ENCODE measurements at regions not wholly inside any gene's neighbourhood (a gene's known extent, or its start where the extent isn't known, plus 50 kb on each side); places are given as distances from the start of the nearest gene placed in this dataset.

DNA sequence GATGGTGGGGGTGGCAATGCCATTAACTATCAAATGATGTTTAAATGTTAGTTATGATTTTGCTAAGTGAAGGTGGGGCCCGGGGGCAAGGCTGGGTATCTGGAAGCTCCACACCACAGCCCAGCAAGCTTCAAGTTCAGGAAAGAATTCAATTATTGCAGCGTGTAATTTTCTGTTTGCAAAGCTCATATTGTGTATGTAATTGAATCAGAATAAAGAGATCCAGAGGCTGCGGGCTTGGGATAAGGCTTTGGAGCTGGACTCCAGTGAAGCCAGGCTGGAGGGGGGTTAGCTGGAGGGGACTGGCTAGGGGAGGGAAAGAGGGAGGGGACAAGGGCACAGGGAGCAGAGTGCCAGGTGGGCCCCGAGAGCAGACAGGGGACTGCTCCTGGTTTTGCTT is 557.1 kb upstream of the CADM1 start:
- no peak overlapping the region for H3K27ac Mint-ChIP-seq
- peaks cover 27% of the 10 kb centered on the region for H3K27me3 Mint-ChIP-seq
- peaks cover 13% of the 10 kb centered on the region for H3K4me1 Mint-ChIP-seq (ENCODE audit: low read depth)
- no peak for DNase-seq (ENCODE audit: low spot score, unreplicated experiment)
- no peak overlapping the region for H3K4me3 Mint-ChIP-seq (ENCODE audit: low read depth)
- TF ChIP-seq, protein P1, sequence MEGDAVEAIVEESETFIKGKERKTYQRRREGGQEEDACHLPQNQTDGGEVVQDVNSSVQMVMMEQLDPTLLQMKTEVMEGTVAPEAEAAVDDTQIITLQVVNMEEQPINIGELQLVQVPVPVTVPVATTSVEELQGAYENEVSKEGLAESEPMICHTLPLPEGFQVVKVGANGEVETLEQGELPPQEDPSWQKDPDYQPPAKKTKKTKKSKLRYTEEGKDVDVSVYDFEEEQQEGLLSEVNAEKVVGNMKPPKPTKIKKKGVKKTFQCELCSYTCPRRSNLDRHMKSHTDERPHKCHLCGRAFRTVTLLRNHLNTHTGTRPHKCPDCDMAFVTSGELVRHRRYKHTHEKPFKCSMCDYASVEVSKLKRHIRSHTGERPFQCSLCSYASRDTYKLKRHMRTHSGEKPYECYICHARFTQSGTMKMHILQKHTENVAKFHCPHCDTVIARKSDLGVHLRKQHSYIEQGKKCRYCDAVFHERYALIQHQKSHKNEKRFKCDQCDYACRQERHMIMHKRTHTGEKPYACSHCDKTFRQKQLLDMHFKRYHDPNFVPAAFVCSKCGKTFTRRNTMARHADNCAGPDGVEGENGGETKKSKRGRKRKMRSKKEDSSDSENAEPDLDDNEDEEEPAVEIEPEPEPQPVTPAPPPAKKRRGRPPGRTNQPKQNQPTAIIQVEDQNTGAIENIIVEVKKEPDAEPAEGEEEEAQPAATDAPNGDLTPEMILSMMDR (IDR thresholded peaks at IDR 0.05; ENCODE audit: unreplicated experiment) = no peak
- no peaks in the 10 kb centered on the region for H3K9me3 Mint-ChIP-seq (ENCODE audit: low read depth)
- H3K36me3 Mint-ChIP-seq (ENCODE audit: insufficient read depth) = no peaks in the 10 kb centered on the region

DNA sequence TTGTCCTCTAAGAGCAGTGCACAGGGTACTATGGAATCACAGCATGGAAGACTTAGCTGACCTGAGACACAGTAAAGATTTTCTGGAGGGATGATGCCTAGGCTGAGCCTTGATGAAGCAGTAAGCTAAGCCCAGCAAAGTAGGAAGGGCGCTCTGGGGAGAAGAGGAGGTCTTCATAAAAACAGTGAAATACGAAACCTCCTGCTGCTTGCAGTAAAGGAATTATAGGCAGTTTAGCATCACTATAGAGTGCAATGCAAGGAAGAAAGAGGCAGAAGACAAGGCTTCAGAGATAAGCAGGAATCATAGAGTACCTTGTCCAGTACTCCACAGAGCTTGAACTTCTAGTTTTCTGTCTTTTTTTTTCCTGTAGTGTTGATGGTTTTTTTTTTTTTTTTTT is 555.7 kb upstream of the CADM1 start:
- DNase-seq (ENCODE audit: low spot score, unreplicated experiment) = no peak

DNA sequence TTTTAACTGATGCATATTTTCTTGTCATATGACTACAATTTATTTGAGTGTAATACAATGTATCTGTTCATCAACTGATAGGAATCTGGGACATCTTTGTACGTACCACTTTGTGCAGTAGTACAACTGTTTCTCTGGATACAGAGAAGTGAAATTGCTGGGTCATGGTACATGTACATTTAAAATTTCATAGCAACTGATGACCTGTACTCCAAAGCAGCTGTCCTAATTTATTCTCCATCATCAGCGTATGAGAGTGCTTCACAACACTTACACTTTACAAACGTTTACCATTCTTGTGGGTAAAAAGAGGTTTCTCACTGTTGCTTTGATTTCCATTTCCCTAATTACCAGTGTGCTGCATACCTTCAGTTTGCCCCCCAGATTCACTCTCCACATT is 552.8 kb upstream of the CADM1 start:
- TF ChIP-seq, protein P1 (IDR thresholded peaks at IDR 0.05; ENCODE audit: unreplicated experiment) = no peak
- H3K4me1 Mint-ChIP-seq (ENCODE audit: low read depth) = peaks cover 7% of the 10 kb centered on the region
- no peak for DNase-seq (ENCODE audit: low spot score, unreplicated experiment)
- no peak overlapping the region for H3K4me3 Mint-ChIP-seq (ENCODE audit: low read depth)
- H3K27me3 Mint-ChIP-seq = peaks cover 44% of the 10 kb centered on the region
- H3K9me3 Mint-ChIP-seq (ENCODE audit: low read depth) = peaks cover 2% of the 10 kb centered on the region
- no peak overlapping the region for H3K27ac Mint-ChIP-seq
- no peaks in the 10 kb centered on the region for H3K36me3 Mint-ChIP-seq (ENCODE audit: insufficient read depth)

More for the DNA sequence above, 555.7 kb upstream of the CADM1 start:
- Mint-ChIP-seq H3K36me3 (ENCODE audit: insufficient read depth) (no peaks in the 10 kb centered on the region), H3K4me1 (ENCODE audit: low read depth) (peaks cover 13% of the 10 kb centered on the region), H3K9me3 (ENCODE audit: low read depth) (no peaks in the 10 kb centered on the region), H3K4me3 (ENCODE audit: low read depth) (no peak overlapping the region), H3K27ac (no peak overlapping the region), H3K27me3 (peaks cover 31% of the 10 kb centered on the region)
- TF ChIP-seq, protein P1 (IDR thresholded peaks at IDR 0.05; ENCODE audit: unreplicated experiment) = no peak

DNA sequence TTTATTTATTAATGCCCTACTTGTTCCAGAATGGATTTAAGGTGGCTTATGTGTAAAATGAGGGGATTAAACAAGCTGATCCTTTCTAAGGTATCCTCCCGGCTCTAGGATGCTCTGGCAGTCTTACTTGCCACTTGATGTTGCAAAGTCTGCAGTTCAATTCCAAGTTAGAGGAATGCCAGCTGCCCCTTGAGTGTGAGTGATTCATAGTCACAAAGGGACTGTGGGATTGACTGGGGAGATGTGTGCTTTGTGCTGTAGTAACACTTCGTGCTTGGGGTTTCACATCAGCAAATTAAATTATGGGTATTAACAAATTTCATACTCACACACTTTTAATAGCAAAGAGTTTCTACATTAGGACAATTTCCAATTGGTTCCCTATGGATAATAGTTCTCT is 550.8 kb upstream of the CADM1 start:
- H3K4me3 Mint-ChIP-seq (ENCODE audit: low read depth) = no peak overlapping the region
- peaks cover 43% of the 10 kb centered on the region for H3K27me3 Mint-ChIP-seq
- TF ChIP-seq, protein P1 (IDR thresholded peaks at IDR 0.05; ENCODE audit: unreplicated experiment) = no peak

DNA sequence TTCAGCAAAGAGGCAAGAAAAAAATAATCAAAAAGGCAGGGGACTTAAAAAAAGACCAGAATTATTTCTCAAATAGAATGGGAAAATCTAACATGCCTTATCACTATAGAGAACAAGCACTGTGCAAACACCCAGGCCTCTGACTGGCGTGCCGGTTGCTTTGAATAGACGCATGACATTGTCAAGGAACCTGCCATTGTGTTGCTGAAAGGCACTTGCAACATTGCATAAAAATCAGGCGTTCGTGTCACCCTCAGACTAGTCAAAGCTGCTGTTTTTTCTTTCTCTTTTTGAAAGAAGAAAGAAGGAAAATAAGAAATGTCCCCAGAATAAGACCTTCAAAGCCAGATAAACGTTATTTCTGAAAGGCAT is 549.3 kb upstream of the CADM1 start:
- H3K27ac Mint-ChIP-seq = no peak overlapping the region
- DNase-seq (ENCODE audit: low spot score, unreplicated experiment) = no peak
- peaks cover 45% of the 10 kb centered on the region for H3K27me3 Mint-ChIP-seq
- H3K9me3 Mint-ChIP-seq (ENCODE audit: low read depth) = peaks cover 2% of the 10 kb centered on the region
- no peak overlapping the region for H3K4me3 Mint-ChIP-seq (ENCODE audit: low read depth)
- no peaks in the 10 kb centered on the region for H3K36me3 Mint-ChIP-seq (ENCODE audit: insufficient read depth)
- H3K4me1 Mint-ChIP-seq (ENCODE audit: low read depth) = peaks cover 11% of the 10 kb centered on the region
- TF ChIP-seq, protein P1 (IDR thresholded peaks at IDR 0.05; ENCODE audit: unreplicated experiment) = no peak

More for the DNA sequence above, 550.8 kb upstream of the CADM1 start:
- Mint-ChIP-seq H3K4me1 (ENCODE audit: low read depth) (peaks cover 8% of the 10 kb centered on the region), H3K27ac (no peak overlapping the region), H3K36me3 (ENCODE audit: insufficient read depth) (no peaks in the 10 kb centered on the region), H3K9me3 (ENCODE audit: low read depth) (peaks cover 2% of the 10 kb centered on the region)
- DNase-seq (ENCODE audit: low spot score, unreplicated experiment) = no peak

Data from progenitor cell of endocrine pancreas (in vitro differentiated cells).